Stimulated activated CD4-positive, alpha-beta T cell treated with anti-CD3 and anti-CD28 coated beads, Interleukin-12 subunit alpha, Interleukin-12 subunit beta, amount 100 ng/mL, for 4 hours (primary cell): ENCODE measurements at regions not wholly inside any gene's neighbourhood (a gene's known extent, or its start where the extent isn't known, plus 50 kb on each side); places are given as distances from the start of the nearest gene placed in this dataset.
"Not testable (repeated sequence)": the region's sequence is repeated elsewhere in the genome, so short reads cannot be mapped to it uniquely, and the experiment has no call there.

Experiments
- DNase-seq: peaks from one replicate; pipeline ENCODE4 v3.0.0-alpha.2; 2020

DNA sequence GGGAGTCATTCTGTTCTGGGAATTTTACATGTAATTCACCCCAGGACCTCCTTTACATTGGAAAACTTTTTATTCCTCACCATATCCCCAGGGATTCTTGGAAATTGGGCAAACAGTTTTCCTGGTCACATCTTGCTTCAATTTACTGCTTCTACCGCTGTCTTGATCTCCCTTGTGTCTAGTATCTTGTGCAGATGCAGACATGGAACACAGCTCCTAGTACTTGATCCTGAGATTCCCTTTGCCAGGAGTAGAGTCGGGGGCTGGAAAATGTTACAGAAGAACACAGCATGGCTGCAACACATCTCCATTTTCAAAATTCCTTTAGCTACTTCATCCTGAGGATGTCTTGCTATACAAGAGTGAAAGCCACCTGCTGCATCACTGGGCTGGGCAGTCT lies 472.8 kb downstream of the PLCL1 start:
- DNase-seq: no peak

DNA sequence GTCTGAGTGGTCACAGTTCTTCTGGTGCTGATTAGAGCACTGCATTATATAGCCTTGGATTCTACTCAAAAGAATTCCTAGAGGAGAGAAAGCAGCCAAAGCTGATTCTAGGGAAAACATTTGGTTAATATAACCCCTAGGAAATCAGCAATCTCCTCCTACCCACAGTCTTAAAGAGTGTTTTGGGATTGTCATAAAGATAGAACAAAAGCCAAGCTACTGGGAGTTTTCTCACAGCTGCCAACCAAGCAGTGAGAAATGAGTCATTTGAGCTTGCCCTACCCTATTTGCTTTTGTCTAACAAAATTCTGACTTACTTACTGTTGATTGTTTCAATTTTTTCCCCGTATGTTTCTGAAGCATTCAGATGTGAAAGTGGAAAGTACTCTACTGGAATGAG lies 469.3 kb downstream of the PLCL1 start:
- DNase-seq: no peak

DNA sequence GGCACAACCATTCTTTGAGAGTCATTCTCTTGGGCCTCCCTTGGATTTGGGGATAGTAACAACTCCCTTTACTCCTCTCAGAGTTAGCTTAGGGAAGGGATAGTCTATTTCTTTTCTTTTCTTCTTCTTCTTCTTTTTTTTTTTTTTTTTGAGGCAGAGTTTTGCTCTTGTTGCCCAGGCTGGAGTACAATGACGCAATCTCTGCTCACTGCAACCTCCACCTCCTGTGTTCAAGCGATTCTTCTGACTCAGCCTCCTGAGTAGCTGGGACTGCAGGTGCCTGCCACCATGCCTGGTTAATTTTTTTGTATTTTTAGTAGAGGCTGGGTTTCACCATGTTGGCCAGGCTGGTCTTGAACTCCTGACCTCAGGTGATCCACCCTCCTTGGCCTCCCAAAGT lies 465.8 kb downstream of the PLCL1 start:
- not testable (repeated sequence) for DNase-seq

DNA sequence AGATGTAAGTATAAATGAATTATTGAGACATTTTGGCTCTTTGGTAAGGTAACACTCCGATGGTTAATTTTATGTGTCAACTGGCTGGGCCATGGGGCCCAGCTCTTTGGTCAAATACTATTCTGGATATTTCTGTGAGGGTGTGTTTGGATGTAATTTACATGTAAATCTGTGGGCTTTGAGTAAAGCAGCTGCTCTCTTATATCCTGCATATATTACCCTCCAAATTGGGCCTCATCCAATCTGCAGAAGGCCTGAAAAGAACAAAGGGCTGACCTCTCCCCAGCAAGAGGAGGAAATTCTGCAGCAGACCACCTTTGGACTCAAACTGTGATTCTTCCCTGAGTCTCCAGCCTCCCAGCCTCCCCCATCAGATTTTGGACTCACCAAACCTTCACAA lies 464.1 kb downstream of the PLCL1 start:
- DNase-seq: no peak

DNA sequence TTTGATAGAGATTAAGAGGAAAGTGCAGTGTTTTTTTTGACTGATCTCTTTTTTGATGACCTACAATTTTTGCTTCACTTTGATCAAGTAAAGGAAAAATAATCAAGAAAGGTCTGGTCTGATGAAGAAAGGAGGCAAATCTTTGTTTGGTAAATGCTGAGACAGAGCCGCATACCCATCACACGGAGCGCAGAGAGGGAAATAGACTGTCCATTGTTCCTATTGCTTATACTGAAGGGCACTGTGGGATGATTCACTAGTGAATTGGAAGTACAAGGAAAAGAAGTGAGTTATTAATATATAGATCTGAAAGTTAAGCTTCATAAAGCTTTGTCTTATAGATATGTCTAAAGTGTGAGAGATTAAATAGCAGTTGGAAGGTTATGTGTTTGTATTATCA lies 455.1 kb downstream of the PLCL1 start:
- DNase-seq: no peak

- DNase-seq: no peak
Measured at GRCh38 chr2:198254536-198255090, 450.2 kb downstream of the PLCL1 start.

DNA sequence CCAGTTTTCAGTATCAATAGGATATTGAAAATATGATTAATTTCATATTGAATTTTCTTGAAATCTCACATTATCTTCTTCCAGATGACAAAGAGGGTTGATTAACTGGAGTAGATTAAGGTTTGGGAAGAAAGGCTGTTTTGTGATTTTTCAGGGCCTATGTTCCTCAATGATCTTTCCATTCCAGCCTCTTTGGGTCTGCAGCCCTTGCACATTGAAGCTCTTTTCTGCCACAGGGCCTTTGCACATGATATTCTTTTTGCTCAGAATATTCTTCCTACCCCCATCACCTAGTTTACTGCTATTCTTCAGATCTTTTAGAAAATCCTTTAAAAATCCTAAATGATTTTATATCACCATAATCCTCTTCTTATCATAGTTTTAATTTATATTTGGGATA lies 449.6 kb downstream of the PLCL1 start:
- DNase-seq: no peak

GRCh38 chr2:198252472-198252871 lies 448.1 kb downstream of the PLCL1 start:
- DNase-seq: no peak

DNA sequence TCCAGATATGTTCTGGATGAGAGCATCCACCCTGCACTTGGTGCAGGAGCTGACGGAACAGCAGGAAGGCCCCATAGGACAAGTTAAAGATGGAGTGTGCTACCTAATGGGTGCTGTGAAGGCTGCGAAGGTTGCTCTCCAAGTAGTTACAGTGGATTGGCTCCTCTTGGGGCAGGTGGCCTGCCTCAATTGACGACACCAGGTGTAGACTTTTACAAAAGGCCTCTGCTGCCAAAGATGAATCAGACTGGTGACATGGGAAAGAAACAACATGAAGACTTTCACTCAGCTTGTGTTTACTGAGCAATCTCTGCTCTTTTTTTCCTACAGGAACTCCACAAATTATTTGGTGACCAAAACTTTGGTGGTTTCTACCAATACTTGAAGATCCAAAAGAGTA lies 437.7 kb downstream of the PLCL1 start:
- DNase-seq: no peak

GRCh38 chr2:198238429-198238828 lies 434.0 kb downstream of the PLCL1 start:
- DNase-seq: no peak

GRCh38 chr2:198236338-198236737 lies 431.9 kb downstream of the PLCL1 start:
- DNase-seq: no peak

- DNase-seq: no peak
Measured at GRCh38 chr2:198232281-198232680, 427.9 kb downstream of the PLCL1 start.

GRCh38 chr2:198231562-198231961 lies 427.2 kb downstream of the PLCL1 start:
- DNase-seq: no peak

- DNase-seq: no peak
Measured at GRCh38 chr2:198220763-198221610, 416.6 kb downstream of the PLCL1 start.

DNA sequence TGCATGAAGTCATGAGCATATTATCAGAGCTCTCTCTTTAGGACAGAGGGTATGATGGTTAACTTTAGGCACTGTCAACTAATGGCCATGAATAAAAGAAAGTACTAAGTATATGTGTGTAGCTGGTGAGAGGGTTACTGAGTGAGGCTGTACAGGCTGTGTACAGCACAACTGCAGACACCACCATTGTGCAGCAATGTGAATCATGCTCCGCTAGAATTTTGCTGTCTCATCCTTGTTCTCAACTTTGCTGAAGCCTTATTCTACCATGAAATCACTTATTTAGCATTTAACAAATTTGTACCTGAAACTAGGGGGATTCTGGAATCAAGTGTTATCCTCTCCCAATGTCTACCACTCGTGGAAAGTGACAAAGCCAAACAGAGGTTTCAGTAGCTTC lies 414.9 kb downstream of the PLCL1 start:
- no peak for DNase-seq

GRCh38 chr2:198214114-198214596 lies 409.8 kb downstream of the PLCL1 start:
- DNase-seq: no peak

DNA sequence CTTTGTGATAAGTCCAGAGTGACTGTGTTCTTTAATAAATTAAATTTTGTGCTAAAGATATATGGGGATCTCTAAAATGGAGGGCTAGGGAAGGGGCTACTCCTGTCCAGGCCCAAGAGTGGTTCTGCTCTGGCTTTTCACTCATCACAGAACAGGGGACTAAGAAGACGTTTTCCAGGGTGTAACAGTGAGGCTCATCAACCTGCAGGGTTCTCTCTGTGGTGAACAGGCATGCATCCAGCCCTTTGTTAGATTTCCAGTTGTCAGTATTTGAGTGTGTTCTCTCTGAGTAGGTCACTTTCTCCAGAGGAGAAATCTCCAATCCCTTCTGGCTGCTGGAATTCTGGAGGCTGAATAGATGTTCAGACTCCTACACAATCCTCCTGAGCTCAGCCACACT lies 408.9 kb downstream of the PLCL1 start:
- no peak for DNase-seq

DNA sequence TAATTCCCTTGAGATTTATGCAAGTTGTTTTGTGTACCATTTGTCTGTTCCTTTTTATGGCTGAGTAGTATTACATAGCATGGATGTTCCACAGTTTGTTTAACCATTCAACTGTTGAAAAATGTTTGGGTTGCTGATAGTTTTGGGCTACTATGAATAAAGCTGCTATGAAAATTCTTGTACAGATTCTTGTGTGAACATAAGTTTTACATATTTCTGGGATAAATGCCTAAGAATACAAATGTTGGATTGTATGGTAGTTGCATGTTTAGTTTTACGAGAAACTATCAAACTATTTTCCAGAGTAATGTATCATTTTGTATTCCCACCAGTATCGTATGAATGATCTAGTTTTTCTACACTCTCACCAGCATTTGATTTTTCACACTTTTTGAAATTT lies 407.3 kb downstream of the PLCL1 start:
- no peak for DNase-seq

DNA sequence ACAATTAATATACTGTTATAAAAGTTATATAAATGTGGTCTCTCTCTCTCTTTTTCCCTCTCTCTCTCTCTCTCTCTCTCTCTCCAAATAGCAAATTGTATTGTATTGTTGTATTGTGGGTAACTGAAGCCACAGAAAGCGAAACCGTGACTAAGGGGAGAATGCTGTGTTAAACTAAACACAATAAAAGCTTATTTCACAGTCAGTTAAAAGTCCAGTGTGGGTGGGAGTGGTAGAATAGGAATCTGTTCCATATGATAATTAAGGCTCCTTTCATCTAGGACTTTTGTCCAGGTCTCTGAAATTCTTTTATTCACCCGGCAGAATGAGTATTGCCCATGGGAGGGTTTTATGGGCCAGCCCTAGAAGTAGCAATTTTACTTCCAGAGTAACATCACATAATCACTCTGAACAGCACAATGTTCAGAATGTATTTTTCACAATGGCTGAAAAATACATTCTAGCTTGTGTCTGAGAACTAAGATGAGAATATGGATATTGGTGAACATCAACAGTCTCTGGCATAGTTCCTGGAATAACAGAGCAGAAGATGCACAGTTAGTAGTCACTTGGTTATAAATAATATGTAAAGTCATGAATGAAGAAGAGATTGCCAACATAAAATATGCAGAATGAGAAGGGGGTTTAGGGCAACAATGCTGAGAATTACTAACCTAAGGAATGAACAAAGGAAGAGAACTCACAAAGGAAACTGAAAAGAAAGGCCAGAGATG lies 399.1 kb downstream of the PLCL1 start:
- DNase-seq: no peak
